MCF 10A (cell line): ENCODE measurements at regions not wholly inside any gene's neighbourhood (a gene's known extent, or its start where the extent isn't known, plus 50 kb on each side); places are given as distances from the start of the nearest gene placed in this dataset.

ENCODE experiments used
- BruUV-seq: library from RNA; stranded (reverse); fragments of 400-500 nt; replicated peaks from 2 replicates; lab custom pipeline; 2021; lab: Mats Ljungman, UMichigan
- CTCF ChIA-PET: fragments of 300-600 bp; sonication (Branson Sonifier 250); formaldehyde crosslinking; extraction: SDS; loops from one replicate; lab custom pipeline; 2021; ENCODE audit warnings: antibody characterized with exemption, inconsistent platforms; lab: Yijun Ruan, JAX
- POLR2A ChIA-PET: fragments of 300-600, 350-650 bp; sonication (Branson Sonifier 250); formaldehyde crosslinking; extraction: SDS; loops from one replicate; lab custom pipeline; 2020; ENCODE audit warnings: antibody characterized with exemption, inconsistent platforms; lab: Yijun Ruan, JAX
- DNase-seq: peaks from one replicate; pipeline ENCODE4 v3.0.0-alpha.2; 2018; ENCODE audit not compliant: unreplicated experiment
- H3K27ac Mint-ChIP-seq: one replicate; pipeline ENCODE4 v1.8.0; 2022; ENCODE audit warnings: mild to moderate bottlenecking, low read depth, mixed read lengths; ENCODE audit not compliant: unreplicated experiment
- H3K27me3 Mint-ChIP-seq: one replicate; pipeline ENCODE4 v1.8.0; 2022; ENCODE audit warnings: mixed read lengths; ENCODE audit not compliant: insufficient read depth, unreplicated experiment
- H3K36me3 Mint-ChIP-seq: one replicate; pipeline ENCODE4 v1.8.0; 2022; ENCODE audit warnings: mild to moderate bottlenecking, moderate library complexity, mixed read lengths; ENCODE audit not compliant: insufficient read depth, unreplicated experiment
- H3K4me1 Mint-ChIP-seq: one replicate; pipeline ENCODE4 v1.8.0; 2022; ENCODE audit warnings: mixed read lengths; ENCODE audit not compliant: insufficient read depth, unreplicated experiment
- H3K4me3 Mint-ChIP-seq: one replicate; pipeline ENCODE4 v1.8.0; 2022; ENCODE audit warnings: mild to moderate bottlenecking, moderate library complexity, mixed read lengths; ENCODE audit not compliant: unreplicated experiment
- H3K9me3 Mint-ChIP-seq: one replicate; pipeline ENCODE4 v1.8.0; 2022; ENCODE audit warnings: mixed read lengths; ENCODE audit not compliant: unreplicated experiment
- CTCF ChIP-seq: fragments of 200-600 bp; IDR thresholded peaks from one replicate; pipeline ENCODE4 v1.8.0; 2022; ENCODE audit warnings: antibody characterized with exemption, mild to moderate bottlenecking; ENCODE audit not compliant: unreplicated experiment
- intact Hi-C: fragments of 100-400 bp; cut with micrococcal nuclease; formaldehyde crosslinking; loops from 2 replicates; pipeline ENCODE4 v1.14.1; 2022

GRCh38 chr15:61731099-61731498 is 329.1 kb downstream of the VPS13C start:
- Mint-ChIP-seq H3K27ac (peak overlapping the region; percentile 54), H3K4me3 (peak overlapping the region; percentile 44), H3K27me3 (no peaks in the 10 kb centered on the region), H3K36me3 (no peaks in the 10 kb centered on the region), H3K4me1 (peaks cover 6% of the 10 kb centered on the region), H3K9me3 (no peaks in the 10 kb centered on the region)
- POLR2A ChIA-PET, result no interaction called here
- BruUV-seq, result no TSS peak
- intact Hi-C loops, result no loop called here
- TF ChIP-seq CTCF, result no peak
- no peak for DNase-seq
- CTCF ChIA-PET, result interaction anchor here (0.6 to 1.3 kb wide), 3 partner anchors 15 to 101 kb away, joined by 3 to 6 read pairs (median 5); no protein-coding TSS in a partner anchor

- TF ChIP-seq CTCF, result no peak
- ChIA-PET CTCF (no interaction called here), POLR2A (no interaction called here)
- no TSS peak for BruUV-seq
- Mint-ChIP-seq H3K4me3 (no peak overlapping the region), H3K27ac (no peak overlapping the region), H3K9me3 (no peaks in the 10 kb centered on the region), H3K36me3 (no peaks in the 10 kb centered on the region), H3K4me1 (peaks cover 6% of the 10 kb centered on the region), H3K27me3 (no peaks in the 10 kb centered on the region)
- intact Hi-C loops, result no loop called here
- DNase-seq, result no peak
Observed at GRCh38 chr15:61729646-61730045, 330.6 kb downstream of the VPS13C start.

- Mint-ChIP-seq H3K36me3 (no peaks in the 10 kb centered on the region), H3K27ac (no peak overlapping the region), H3K9me3 (no peaks in the 10 kb centered on the region), H3K4me1 (peaks cover 4% of the 10 kb centered on the region), H3K27me3 (no peaks in the 10 kb centered on the region), H3K4me3 (no peak overlapping the region)
- intact Hi-C loops, result no loop called here
- CTCF ChIA-PET, result no interaction called here
- no peak for TF ChIP-seq CTCF
- POLR2A ChIA-PET, result no interaction called here
- BruUV-seq, result no TSS peak
- no peak for DNase-seq
Observed at GRCh38 chr15:61726166-61726565, 334.1 kb downstream of the VPS13C start.

GRCh38 chr15:61725251-61725650 is 335.0 kb downstream of the VPS13C start:
- Mint-ChIP-seq H3K4me3 (no peak overlapping the region), H3K9me3 (no peaks in the 10 kb centered on the region), H3K4me1 (no peaks in the 10 kb centered on the region), H3K36me3 (no peaks in the 10 kb centered on the region), H3K27ac (no peak overlapping the region), H3K27me3 (no peaks in the 10 kb centered on the region)
- POLR2A ChIA-PET, result no interaction called here
- TF ChIP-seq CTCF, result no peak
- BruUV-seq, result no TSS peak
- CTCF ChIA-PET, result no interaction called here
- intact Hi-C loops, result no loop called here
- no peak for DNase-seq
